ENCODE measurements at regions not wholly inside any gene's neighbourhood (a gene's known extent, or its start where the extent isn't known, plus 50 kb on each side); places are given as distances from the start of the nearest gene placed in this dataset.
A peak's percentile ranks its signal among the peaks of the same experiment; 100 is the strongest.

DNA sequence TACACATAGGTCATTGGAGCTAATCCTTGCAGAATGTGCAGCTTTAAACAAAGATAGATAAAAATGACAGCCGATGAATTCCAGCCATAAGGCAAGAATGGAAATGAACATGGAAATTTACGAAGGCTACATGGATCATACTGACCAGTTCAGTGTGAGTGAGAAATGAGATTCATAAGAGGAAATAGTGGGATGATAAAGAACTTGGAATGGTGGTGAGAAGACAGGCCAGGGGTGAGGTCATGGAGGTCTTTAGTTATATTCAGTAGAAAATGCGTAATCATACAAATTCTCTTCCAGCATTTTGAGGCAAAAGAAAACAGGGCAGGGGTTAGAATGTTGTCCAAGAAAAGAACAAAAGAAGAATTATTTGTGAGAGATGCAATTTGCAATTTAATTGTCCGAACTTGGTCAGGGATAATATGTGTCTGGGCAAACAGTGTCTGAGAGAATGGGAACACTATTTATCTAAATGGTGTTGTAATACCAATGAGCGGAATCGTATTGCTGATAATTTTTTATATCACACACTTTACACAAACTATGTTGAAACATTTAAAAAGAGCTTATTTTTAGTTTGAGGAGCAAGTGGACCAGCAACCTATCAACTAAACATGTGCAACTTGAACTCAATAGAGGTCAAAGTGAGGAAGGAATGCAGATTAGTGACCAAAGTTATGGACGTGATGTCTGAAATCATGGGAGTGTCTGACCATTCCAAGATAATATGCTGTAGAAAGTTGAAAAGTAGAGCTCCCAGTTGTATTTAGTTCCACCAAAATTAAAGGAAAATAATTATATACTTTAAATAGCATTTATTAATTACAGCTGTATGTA, 739.0 kb upstream of the NCAM2 start:
- peak overlapping the region; percentile 73 for H3K4me2 ChIP-seq (ENCODE audit: insufficient read depth, low read length)
- no peak overlapping the region for H3K4me3 ChIP-seq
- H3K27me3 ChIP-seq (ENCODE audit: control insufficient read depth in 2 of 2, insufficient read depth in 2 of 2, low read length in 2 of 2): no peaks in the 10 kb centered on the region
- in situ Hi-C loops (cut with MboI): no loop called here
- ChIA-PET POLR2A (interaction anchor here (0.6 to 2.6 kb wide), 7 partner anchors 9 to 41 kb away, joined by 3 to 11 read pairs (median 4); no protein-coding TSS in a partner anchor), CTCF (ENCODE audit: low intra/inter-chr PET ratio) (no interaction called here)
- peaks cover 4 to 21% of the 10 kb centered on the region in 2 experiments; a peak in 3 of 5 replicates for H3K4me1 ChIP-seq (replicated peaks in 1 of 2; ENCODE audit: control insufficient read depth in 2 of 2, insufficient read depth in 2 of 2, low read length in 2 of 2)
- TF ChIP-seq CEBPB (tag; IDR thresholded peaks at IDR 0.05) (peak; percentile 71), ZSCAN32 (CRISPR knock-in tag; IDR thresholded peaks at IDR 0.05) (no peak), CEBPG (CRISPR knock-in tag; IDR thresholded peaks at IDR 0.05) (no peak), CEBPG (tag; conservative IDR thresholded peaks at IDR 0.05 in 1 of 2, IDR thresholded peaks at IDR 0.05 in 1 of 2) (0 out of 4 replicates have a peak, but pooled peaks of 1 of the 2 experiments have one; percentile 18), TAL1 (IDR thresholded peaks at IDR 0.05) (peak; percentile 24; the same call in 1 of the 2 replicates), HNRNPUL1 (IDR thresholded peaks at IDR 0.05; ENCODE audit: low read length) (no peak), CBFA2T3 (IDR thresholded peaks at IDR 0.05) (peak; percentile 49), FOSL1 (tag; conservative IDR thresholded peaks at IDR 0.05) (0 out of 2 replicates have a peak, but pooled peaks have one; percentile 2), BRF1 (IDR thresholded peaks at IDR 0.05; ENCODE audit: borderline replicate concordance, extremely low read depth, insufficient read length) (no peak), TBL1XR1 (IDR thresholded peaks at IDR 0.05; ENCODE audit: low read length in 2 of 2) (0 out of 4 replicates have a peak, but pooled peaks of 1 of the 2 experiments have one; percentile 27), STAT5A (IDR thresholded peaks at IDR 0.05; ENCODE audit: borderline replicate concordance, low read length) (no peak), NR2C1 (IDR thresholded peaks at IDR 0.05) (peak; percentile 24; the same call in 1 of the 2 replicates), NR2C1 (tag; IDR thresholded peaks at IDR 0.05) (no peak), ARNT (IDR thresholded peaks at IDR 0.05) (peak in 1 of 2 experiments; percentile 7; a peak in 1 of 4 replicates), NR2C2 (CRISPR knock-in tag; IDR thresholded peaks at IDR 0.05) (no peak), NR2C2 (tag; IDR thresholded peaks at IDR 0.05) (0 out of 2 replicates have a peak, but pooled peaks have one; percentile 21), KDM1A (IDR thresholded peaks at IDR 0.05) (peak in 1 of 2 experiments; percentile 5; a peak in 1 of 4 replicates)
- TF ChIP-seq, protein P1, sequence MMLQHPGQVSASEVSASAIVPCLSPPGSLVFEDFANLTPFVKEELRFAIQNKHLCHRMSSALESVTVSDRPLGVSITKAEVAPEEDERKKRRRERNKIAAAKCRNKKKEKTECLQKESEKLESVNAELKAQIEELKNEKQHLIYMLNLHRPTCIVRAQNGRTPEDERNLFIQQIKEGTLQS (IDR thresholded peaks at IDR 0.05): no peak
- TF ChIP-seq, protein P1 (CRISPR knock-in tag; conservative IDR thresholded peaks at IDR 0.05): no peak
- TF ChIP-seq, protein P2, sequence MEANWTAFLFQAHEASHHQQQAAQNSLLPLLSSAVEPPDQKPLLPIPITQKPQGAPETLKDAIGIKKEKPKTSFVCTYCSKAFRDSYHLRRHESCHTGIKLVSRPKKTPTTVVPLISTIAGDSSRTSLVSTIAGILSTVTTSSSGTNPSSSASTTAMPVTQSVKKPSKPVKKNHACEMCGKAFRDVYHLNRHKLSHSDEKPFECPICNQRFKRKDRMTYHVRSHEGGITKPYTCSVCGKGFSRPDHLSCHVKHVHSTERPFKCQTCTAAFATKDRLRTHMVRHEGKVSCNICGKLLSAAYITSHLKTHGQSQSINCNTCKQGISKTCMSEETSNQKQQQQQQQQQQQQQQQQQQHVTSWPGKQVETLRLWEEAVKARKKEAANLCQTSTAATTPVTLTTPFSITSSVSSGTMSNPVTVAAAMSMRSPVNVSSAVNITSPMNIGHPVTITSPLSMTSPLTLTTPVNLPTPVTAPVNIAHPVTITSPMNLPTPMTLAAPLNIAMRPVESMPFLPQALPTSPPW (CRISPR knock-in tag; IDR thresholded peaks at IDR 0.05): peak; percentile 42; the same call in 1 of the 2 replicates
- H3K27ac ChIP-seq (ENCODE audit: extremely low read depth, low read depth, low read length): peak overlapping the region; percentile 89
- no peaks in the 10 kb centered on the region for H4K20me1 ChIP-seq (replicated peaks; ENCODE audit: control insufficient read depth, insufficient read depth, low read length)
- 7% methylated on average over 7 of the region's 7 CpGs for WGBS (ENCODE audit: insufficient coverage, low coverage, missing lambda C conversion rate)
- DNase-seq (ENCODE audit: extremely low read depth in 1 of 4, low spot score in 3 of 4): peak in 1 of 4 experiments; percentile 52
- peak; percentile 32 for ATAC-seq
- H2AFZ ChIP-seq (ENCODE audit: low read depth, low read length): peak overlapping the region; percentile 80
- H3K36me3 ChIP-seq (ENCODE audit: control insufficient read depth, insufficient read depth, low read length): no peaks in the 10 kb centered on the region; the same call in 2 of the 3 replicates
- FAIRE-seq: peak; percentile 46
- H3K79me2 ChIP-seq (ENCODE audit: control insufficient read depth, insufficient read depth, low read length): peaks cover 15% of the 10 kb centered on the region; the same call in 2 of the 3 replicates
- intact Hi-C loops (cut with micrococcal nuclease): no loop called here
- no TSS peak for BruUV-seq (replicated peaks)
- peaks cover 2% of the 10 kb centered on the region for H3K9me1 ChIP-seq (ENCODE audit: control insufficient read depth, insufficient read depth, low read length)
- H3K9me3 ChIP-seq (replicated peaks; ENCODE audit: control insufficient read depth, insufficient read depth, low read depth, low read length): no peaks in the 10 kb centered on the region
- H3K9ac ChIP-seq (ENCODE audit: insufficient read depth in 1 of 2, low read depth in 2 of 2, low read length in 2 of 2): peak overlapping the region in 1 of 2 experiments; percentile 42; a peak in 1 of 4 replicates

Measured in K562 (cell line).